D721Med (cell line): ENCODE measurements at regions not wholly inside any gene's neighbourhood (a gene's known extent, or its start where the extent isn't known, plus 50 kb on each side); places are given as distances from the start of the nearest gene placed in this dataset.

Source experiments
- DNase-seq: peaks from one replicate; pipeline ENCODE4 v3.0.0; 2011; ENCODE audit warnings: low spot score; ENCODE audit not compliant: insufficient read length
- FAIRE-seq: peaks from 2 replicates; lab custom pipeline; 2011; peaks lifted over from hg19 to GRCh38; lab: Jason Lieb, UNC
- TF ChIP-seq, protein P1 (sequence below): IDR thresholded peaks from 2 replicates; pipeline ENCODE4 v1.5.1; 2012; ENCODE audit warnings: mild to moderate bottlenecking, control low read depth; ENCODE audit not compliant: insufficient read depth; ENCODE audit errors: missing control alignments

DNA sequence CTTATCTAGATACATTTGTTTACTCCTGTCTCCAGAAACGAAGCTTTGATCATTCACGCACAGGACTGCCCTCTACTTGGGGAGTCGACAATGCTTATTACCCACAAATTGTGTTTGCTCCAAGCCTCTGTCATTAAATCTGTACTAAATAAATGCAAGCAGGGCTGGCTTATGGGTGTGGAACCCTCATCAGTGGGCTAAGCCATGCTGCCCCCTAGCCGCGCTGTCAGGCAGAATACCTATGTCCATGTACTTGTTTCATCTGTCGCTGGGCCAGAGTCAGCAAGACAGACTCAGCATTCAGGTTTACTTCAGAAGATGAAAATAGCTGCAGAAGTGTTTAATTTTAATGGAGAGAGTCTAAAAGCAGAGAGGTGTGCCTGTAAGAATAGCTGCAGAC, 110.0 kb upstream of the PRR20A start:
- TF ChIP-seq, protein P1, sequence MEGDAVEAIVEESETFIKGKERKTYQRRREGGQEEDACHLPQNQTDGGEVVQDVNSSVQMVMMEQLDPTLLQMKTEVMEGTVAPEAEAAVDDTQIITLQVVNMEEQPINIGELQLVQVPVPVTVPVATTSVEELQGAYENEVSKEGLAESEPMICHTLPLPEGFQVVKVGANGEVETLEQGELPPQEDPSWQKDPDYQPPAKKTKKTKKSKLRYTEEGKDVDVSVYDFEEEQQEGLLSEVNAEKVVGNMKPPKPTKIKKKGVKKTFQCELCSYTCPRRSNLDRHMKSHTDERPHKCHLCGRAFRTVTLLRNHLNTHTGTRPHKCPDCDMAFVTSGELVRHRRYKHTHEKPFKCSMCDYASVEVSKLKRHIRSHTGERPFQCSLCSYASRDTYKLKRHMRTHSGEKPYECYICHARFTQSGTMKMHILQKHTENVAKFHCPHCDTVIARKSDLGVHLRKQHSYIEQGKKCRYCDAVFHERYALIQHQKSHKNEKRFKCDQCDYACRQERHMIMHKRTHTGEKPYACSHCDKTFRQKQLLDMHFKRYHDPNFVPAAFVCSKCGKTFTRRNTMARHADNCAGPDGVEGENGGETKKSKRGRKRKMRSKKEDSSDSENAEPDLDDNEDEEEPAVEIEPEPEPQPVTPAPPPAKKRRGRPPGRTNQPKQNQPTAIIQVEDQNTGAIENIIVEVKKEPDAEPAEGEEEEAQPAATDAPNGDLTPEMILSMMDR = no peak
- DNase-seq (no peak), FAIRE-seq (no peak)

DNA sequence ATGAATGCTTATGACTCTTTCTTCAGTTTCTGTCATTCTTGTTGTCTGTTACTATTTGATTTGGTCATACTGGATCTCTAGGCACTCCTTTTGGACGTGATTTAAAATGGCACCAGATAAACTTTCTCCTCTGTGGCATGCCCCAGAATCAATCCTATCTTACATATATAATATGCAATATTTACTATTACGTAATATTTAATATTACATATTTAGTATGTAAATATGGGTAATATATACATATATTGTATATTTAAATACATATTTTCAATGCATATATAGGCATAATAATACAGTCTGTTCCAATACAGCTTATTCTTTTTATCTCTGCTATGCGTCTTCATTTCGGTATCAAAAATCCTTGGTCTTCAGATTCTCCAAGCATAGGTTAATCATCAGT, 104.4 kb upstream of the PRR20A start:
- TF ChIP-seq, protein P1 = no peak
- DNase-seq = no peak
- no peak for FAIRE-seq

DNA sequence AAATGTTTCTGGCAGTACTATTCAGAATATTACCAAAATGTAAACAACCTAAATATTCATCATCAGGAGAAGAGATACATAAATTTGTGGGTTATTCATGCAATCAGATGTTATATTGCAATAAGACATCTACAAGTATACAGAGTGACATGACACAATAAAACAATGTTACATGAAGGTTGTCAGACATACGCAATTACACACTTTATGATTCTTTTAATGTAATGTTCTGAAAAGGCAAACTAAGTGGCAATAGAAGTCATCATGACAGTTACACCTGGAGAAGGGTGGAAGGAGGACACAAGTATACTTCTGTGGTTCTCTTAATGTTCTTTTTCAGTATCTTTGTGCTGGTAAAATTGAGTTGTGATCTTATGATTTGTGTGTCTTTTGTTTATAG, 95.8 kb upstream of the PRR20A start:
- DNase-seq = no peak
- FAIRE-seq = peak; percentile 55
- TF ChIP-seq, protein P1 = no peak

DNA sequence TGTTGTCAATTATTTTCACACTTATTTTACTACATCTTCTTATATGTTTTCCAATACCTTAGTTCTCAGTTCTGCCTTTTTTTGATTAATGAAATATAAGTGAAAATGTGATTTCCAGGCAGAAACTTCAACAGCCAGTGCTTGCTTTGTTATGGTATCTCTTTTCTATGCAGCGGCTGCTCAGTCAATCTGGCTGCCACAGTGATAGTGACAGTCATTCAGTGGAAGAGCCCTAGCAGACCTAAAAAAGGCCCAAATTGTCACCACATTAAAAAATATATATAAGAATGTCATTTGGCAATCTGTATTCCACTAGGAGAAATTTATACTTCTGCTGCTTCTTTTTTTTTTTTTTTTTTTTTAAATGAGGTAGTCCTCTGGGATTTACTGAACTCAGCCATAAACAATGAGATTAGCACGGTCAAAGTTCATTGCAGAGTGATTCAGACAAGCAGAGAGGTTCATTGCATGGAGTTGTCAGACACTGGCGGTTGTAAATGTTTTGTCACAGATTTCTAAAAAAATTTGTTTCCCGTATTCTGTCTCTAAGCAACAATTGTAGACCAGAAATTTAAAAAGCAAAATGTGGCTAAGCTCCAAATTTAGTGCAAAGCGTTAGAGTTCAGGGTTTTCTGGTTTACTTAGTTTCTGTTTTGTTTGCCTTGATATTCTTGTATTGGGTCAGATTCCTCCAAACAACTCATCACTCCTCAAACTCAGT, 94.7 kb upstream of the PRR20A start:
- no peak for DNase-seq
- TF ChIP-seq, protein P1 = no peak
- no peak for FAIRE-seq

DNA sequence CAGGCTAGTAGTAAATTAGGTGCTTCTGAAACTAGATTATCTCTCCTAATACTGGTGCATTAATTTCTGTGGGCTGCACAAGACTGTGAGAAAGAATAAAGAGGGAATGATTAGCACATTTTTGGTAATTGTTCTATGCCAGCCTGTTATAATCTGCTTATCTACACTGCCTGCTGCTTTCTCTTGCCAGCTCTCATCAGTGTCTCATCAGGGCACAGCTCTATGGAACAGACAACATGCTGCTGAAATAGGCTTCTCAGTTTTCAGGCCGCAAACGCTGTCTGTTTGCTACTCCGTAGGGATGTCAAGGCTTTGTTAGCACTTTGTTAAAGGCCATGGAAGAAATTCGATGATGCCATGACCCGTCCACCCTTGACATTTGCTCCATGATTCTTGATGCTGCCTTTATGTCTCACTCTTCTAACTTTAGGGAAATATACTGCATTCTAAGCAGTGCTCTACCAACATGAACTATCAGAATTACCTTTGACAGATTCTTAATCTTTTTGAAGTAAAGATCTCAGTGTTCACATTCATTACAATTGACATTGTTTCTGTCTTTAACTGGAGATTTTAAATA, 84.0 kb upstream of the PRR20A start:
- TF ChIP-seq, protein P1 = no peak
- FAIRE-seq (peak; percentile 94), DNase-seq (no peak)

DNA sequence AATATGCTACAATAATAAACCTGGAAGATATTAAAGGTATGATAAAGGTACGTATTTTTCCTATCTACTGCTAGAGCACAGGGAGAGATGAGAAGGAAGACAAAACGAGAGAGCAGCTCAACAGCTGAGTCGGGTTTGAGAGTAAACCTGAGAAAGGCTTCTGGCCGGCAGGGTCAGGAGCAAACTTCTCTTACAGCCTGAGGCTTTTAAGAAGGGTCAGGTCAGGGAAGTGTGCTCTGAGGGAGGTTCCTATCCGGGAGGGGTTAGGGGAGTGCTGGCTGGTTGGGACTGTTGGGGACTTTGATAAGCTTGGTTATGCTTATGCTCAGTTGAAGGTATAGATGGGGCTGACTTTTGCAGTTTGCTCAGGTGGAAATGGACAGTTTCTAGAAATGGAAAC, 77.7 kb upstream of the PRR20A start:
- TF ChIP-seq, protein P1 = no peak
- DNase-seq = no peak
- FAIRE-seq = no peak

DNA sequence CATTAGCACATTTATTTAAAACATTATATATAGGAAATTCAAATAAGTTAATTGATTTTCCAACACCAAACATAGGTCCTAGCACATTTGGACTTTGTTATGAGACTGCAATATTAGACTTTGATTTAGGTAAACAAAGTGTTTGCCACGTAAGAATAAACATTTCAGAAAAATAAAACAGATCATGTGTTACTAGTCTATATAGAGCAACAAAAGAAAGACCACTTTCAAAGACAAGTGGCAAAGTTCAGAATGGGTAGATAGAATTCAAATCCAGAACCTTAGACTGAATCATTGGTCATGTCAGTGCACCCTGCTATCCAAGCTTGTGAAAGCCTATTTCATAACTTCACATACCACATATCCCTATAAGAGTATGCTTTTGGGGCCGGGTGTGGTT, 66.7 kb upstream of the PRR20A start:
- TF ChIP-seq, protein P1 = no peak
- DNase-seq (no peak), FAIRE-seq (no peak)
